C4-2B (cell line): ENCODE measurements at regions not wholly inside any gene's neighbourhood (a gene's known extent, or its start where the extent isn't known, plus 50 kb on each side); places are given as distances from the start of the nearest gene placed in this dataset.

Experiments
- H3K27ac ChIP-seq: fragments of 450-650 bp; 2 replicates; pipeline ENCODE4 v1.5.1; 2017
- CTCF ChIP-seq: fragments of 450-650 bp; conservative IDR thresholded peaks from 2 replicates; pipeline ENCODE4 v1.5.1; 2017; ENCODE audit warnings: mild to moderate bottlenecking
- ZFX ChIP-seq: fragments of 450-650 bp; IDR thresholded peaks from 2 replicates; pipeline ENCODE4 v1.6.1; 2017

- H3K27ac ChIP-seq, result no peak overlapping the region
- TF ChIP-seq ZFX, result no peak
- TF ChIP-seq CTCF, result no peak
These were observed 163.3 kb upstream of the NABP1 start for GRCh38 chr2:191514613-191515012.

- H3K27ac ChIP-seq, result no peak overlapping the region
- TF ChIP-seq CTCF, result no peak
- TF ChIP-seq ZFX, result no peak
These were observed 162.4 kb upstream of the NABP1 start for GRCh38 chr2:191515551-191515950.

GRCh38 chr2:191516260-191516659 is 161.7 kb upstream of the NABP1 start:
- TF ChIP-seq ZFX (no peak), CTCF (no peak)
- no peak overlapping the region for H3K27ac ChIP-seq

- no peak overlapping the region for H3K27ac ChIP-seq
- TF ChIP-seq CTCF (peak; percentile 94), ZFX (no peak)
These were observed 156.2 kb upstream of the NABP1 start for GRCh38 chr2:191521608-191522208.

- H3K27ac ChIP-seq, result no peak overlapping the region
- no peak for TF ChIP-seq CTCF
- TF ChIP-seq ZFX, result no peak
These were observed 155.3 kb upstream of the NABP1 start for GRCh38 chr2:191522478-191523120.

- no peak overlapping the region for H3K27ac ChIP-seq
- no peak for TF ChIP-seq ZFX
- TF ChIP-seq CTCF, result no peak
These were observed 151.8 kb upstream of the NABP1 start for GRCh38 chr2:191526091-191526490.

- TF ChIP-seq CTCF, result no peak
- TF ChIP-seq ZFX, result no peak
These were observed 151.4 kb upstream of the NABP1 start for GRCh38 chr2:191526536-191526935.

More at GRCh38 chr2:191526536-191526935, 151.4 kb upstream of the NABP1 start:
- no peak overlapping the region for H3K27ac ChIP-seq
